SK-N-SH (cell line): ENCODE measurements at regions not wholly inside any gene's neighbourhood (a gene's known extent, or its start where the extent isn't known, plus 50 kb on each side); places are given as distances from the start of the nearest gene placed in this dataset.

Source experiments
- CTCF ChIA-PET: fragments of 300-600, 350-600 bp; formaldehyde crosslinking; extraction: SDS; loops from one replicate; lab custom pipeline; 2021; lab: Yijun Ruan, JAX
- POLR2A ChIA-PET: fragments of 350-600 bp; sonication (Branson Sonifier 250); formaldehyde crosslinking; extraction: SDS; loops from one replicate; lab custom pipeline; 2020; ENCODE audit warnings: antibody characterized with exemption, inconsistent platforms; lab: Yijun Ruan, JAX
- DNase-seq: peaks from one replicate; pipeline ENCODE4 v3.0.0; 2012
- H2AFZ ChIP-seq: fragments of 200-600 bp; sonication (generic); 2 replicates; pipeline ENCODE4 v1.8.1; 2016; ENCODE audit warnings: antibody characterized with exemption, mild to moderate bottlenecking, low read depth
- H3F3A ChIP-seq: fragments of 200-600 bp; sonication (generic); replicated peaks from 2 replicates; pipeline ENCODE3; 2016; ENCODE audit warnings: antibody characterized with exemption, mild to moderate bottlenecking; ENCODE audit not compliant: insufficient read depth
- H3K27ac ChIP-seq, 2 experiments: fragments of 200-500 bp in 1 of 2; fragments of 200-600 bp in 1 of 2; sonication (Bioruptor generic) in 1 of 2; sonication (generic), shearing (Covaris generic) in 1 of 2; 2 replicates each; pipeline versions ENCODE4 v1.5.1 to v1.6.1; 2014 to 2016; ENCODE audit warnings: low read depth in 2 of 2, inconsistent platforms in 1 of 2, low read length in 1 of 2, mild to moderate bottlenecking in 1 of 2, mixed read lengths in 1 of 2
- H3K27me3 ChIP-seq: fragments of 200-600 bp; sonication (generic), shearing (Covaris generic); 2 replicates; pipeline ENCODE4 v1.6.1; 2016; ENCODE audit warnings: mixed run types; ENCODE audit not compliant: insufficient read depth
- H3K36me3 ChIP-seq, 2 experiments: fragments of 200-500 bp in 1 of 2; fragments of 200-600 bp in 1 of 2; sonication (Bioruptor generic) in 1 of 2; sonication (generic) in 1 of 2; replicated peaks in 1 of 2; 2 replicates each; pipeline versions ENCODE3 to v1.5.1; 2014 to 2016; ENCODE audit warnings: low read length in 1 of 2, mild to moderate bottlenecking in 1 of 2; ENCODE audit not compliant: insufficient read depth in 2 of 2, control insufficient read depth in 1 of 2
- H3K4me1 ChIP-seq, 2 experiments: fragments of 200-500 bp in 1 of 2; fragments of 200-600 bp in 1 of 2; sonication (Bioruptor generic) in 1 of 2; sonication (generic), shearing (Covaris generic) in 1 of 2; 2 replicates each; pipeline versions ENCODE4 v1.5.1 to v1.6.1; 2014 to 2016; ENCODE audit warnings: low read depth in 1 of 2, low read length in 1 of 2, mixed run types in 1 of 2; ENCODE audit not compliant: insufficient read depth in 2 of 2, control insufficient read depth in 1 of 2
- H3K4me2 ChIP-seq: fragments of 200-600 bp; sonication (generic), shearing (Covaris generic); 2 replicates; pipeline ENCODE4 v1.6.1; 2017; ENCODE audit warnings: mixed run types
- H3K4me3 ChIP-seq, 2 experiments: fragments of 200-500 bp in 1 of 2; fragments of 200-600 bp in 1 of 2; sonication (Bioruptor generic) in 1 of 2; sonication (generic), shearing (Covaris generic) in 1 of 2; 2 replicates each; pipeline versions ENCODE4 v1.5.1 to v1.8.1; 2014 to 2016; ENCODE audit warnings: low read depth in 2 of 2, inconsistent platforms in 1 of 2, low read length in 1 of 2, mild to moderate bottlenecking in 1 of 2, mixed read lengths in 1 of 2, moderate library complexity in 1 of 2
- H3K79me2 ChIP-seq: fragments of 200-600 bp; sonication (generic); 2 replicates; pipeline ENCODE4 v1.8.1; 2017; ENCODE audit warnings: mild to moderate bottlenecking; ENCODE audit not compliant: insufficient read depth
- H3K9ac ChIP-seq: fragments of 200-600 bp; sonication (generic); 2 replicates; pipeline ENCODE4 v1.6.1; 2017; ENCODE audit warnings: mixed run types
- H3K9me2 ChIP-seq: fragments of 200-600 bp; sonication (generic); 2 replicates; pipeline ENCODE4 v1.6.1; 2017; ENCODE audit warnings: mixed run types
- H3K9me3 ChIP-seq: fragments of 200-600 bp; sonication (generic); 2 replicates; pipeline ENCODE4 v1.6.1; 2017; ENCODE audit warnings: mixed run types, mild to moderate bottlenecking, moderate library complexity
- H4K20me1 ChIP-seq: fragments of 200-600 bp; sonication (generic); 2 replicates; pipeline ENCODE4 v1.6.1; 2017; ENCODE audit warnings: mild to moderate bottlenecking, mixed run types; ENCODE audit not compliant: insufficient read depth
- CHD2 ChIP-seq: fragments of 150-350 bp; IDR thresholded peaks from 2 replicates; pipeline ENCODE4 v1.6.1; 2018; ENCODE audit warnings: low read length; ENCODE audit not compliant: partially characterized antibody
- ELF1 ChIP-seq: IDR thresholded peaks from 2 replicates; pipeline ENCODE4 v1.4.0; 2012
- EP300 ChIP-seq, 2 experiments: IDR thresholded peaks; 2 replicates each; pipeline versions ENCODE4 v1.4.0 to v1.6.1; 2012; ENCODE audit warnings: borderline replicate concordance in 1 of 2, low read depth in 1 of 2, low read length in 1 of 2
- EZH2phosphoT487 ChIP-seq: fragments of 200-600 bp; sonication (generic); IDR thresholded peaks from 2 replicates; pipeline ENCODE4 v1.6.1; 2017; ENCODE audit warnings: low read depth, mixed run types, mild to moderate bottlenecking, antibody characterized with exemption, moderate library complexity, borderline replicate concordance
- FOSL2 ChIP-seq: IDR thresholded peaks from 2 replicates; pipeline ENCODE4 v1.4.0; 2012; ENCODE audit warnings: low read depth, mild to moderate bottlenecking, moderate library complexity, borderline replicate concordance
- FOXJ3 ChIP-seq: sonication (generic); formaldehyde crosslinking; IDR thresholded peaks from 2 replicates; pipeline ENCODE4 v1.5.1; 2020; ENCODE audit warnings: mild to moderate bottlenecking, missing genetic modification reagents
- FOXM1 ChIP-seq: IDR thresholded peaks from 2 replicates; pipeline ENCODE4 v1.4.0; 2012; ENCODE audit warnings: low read depth, mild to moderate bottlenecking
- GABPA ChIP-seq: IDR thresholded peaks from 2 replicates; pipeline ENCODE4 v1.4.0; 2012; ENCODE audit warnings: low read depth, mild to moderate bottlenecking
- MEF2A ChIP-seq: IDR thresholded peaks from 2 replicates; pipeline ENCODE4 v1.4.0; 2012; ENCODE audit warnings: low read depth, borderline replicate concordance
- RAD21 ChIP-seq: IDR thresholded peaks from 2 replicates; pipeline ENCODE4 v1.6.1; 2012; ENCODE audit warnings: mild to moderate bottlenecking, low read length
- RCOR1 ChIP-seq: fragments of 150-350 bp; IDR thresholded peaks from 2 replicates; pipeline ENCODE4 v1.6.1; 2017; ENCODE audit warnings: antibody characterized with exemption, low read length
- RFX5 ChIP-seq: IDR thresholded peaks from 2 replicates; pipeline ENCODE4 v1.6.1; 2012; ENCODE audit warnings: mild to moderate bottlenecking, improper control_type of control experiment, low read length
- SIN3A ChIP-seq: IDR thresholded peaks from 2 replicates; pipeline ENCODE4 v1.6.1; 2012; ENCODE audit warnings: low read depth, mild to moderate bottlenecking, low read length, moderate library complexity, borderline replicate concordance
- TAF1 ChIP-seq: IDR thresholded peaks from 2 replicates; pipeline ENCODE4 v1.6.1; 2012; ENCODE audit warnings: low read depth, mild to moderate bottlenecking, low read length, moderate library complexity, borderline replicate concordance
- TCF12 ChIP-seq: IDR thresholded peaks from 2 replicates; pipeline ENCODE4 v1.4.0; 2012
- TEAD4 ChIP-seq: IDR thresholded peaks from 2 replicates; pipeline ENCODE4 v1.4.0; 2012; ENCODE audit warnings: mild to moderate bottlenecking, borderline replicate concordance; ENCODE audit not compliant: insufficient read depth
- YY1 ChIP-seq: IDR thresholded peaks from 2 replicates; pipeline ENCODE4 v1.4.0; 2012; ENCODE audit warnings: low read depth, mild to moderate bottlenecking
- WGBS: methylation state at CpG from one replicate; pipeline ENCODE4 v1.1.6; 2017; ENCODE audit warnings: low lambda C conversion rate; 5-methylcytosine and 5-hydroxymethylcytosine counted together
- TF ChIP-seq, protein P1 (sequence below): IDR thresholded peaks from 2 replicates; pipeline ENCODE4 v1.4.0; 2012; ENCODE audit warnings: low read depth, borderline replicate concordance

DNA sequence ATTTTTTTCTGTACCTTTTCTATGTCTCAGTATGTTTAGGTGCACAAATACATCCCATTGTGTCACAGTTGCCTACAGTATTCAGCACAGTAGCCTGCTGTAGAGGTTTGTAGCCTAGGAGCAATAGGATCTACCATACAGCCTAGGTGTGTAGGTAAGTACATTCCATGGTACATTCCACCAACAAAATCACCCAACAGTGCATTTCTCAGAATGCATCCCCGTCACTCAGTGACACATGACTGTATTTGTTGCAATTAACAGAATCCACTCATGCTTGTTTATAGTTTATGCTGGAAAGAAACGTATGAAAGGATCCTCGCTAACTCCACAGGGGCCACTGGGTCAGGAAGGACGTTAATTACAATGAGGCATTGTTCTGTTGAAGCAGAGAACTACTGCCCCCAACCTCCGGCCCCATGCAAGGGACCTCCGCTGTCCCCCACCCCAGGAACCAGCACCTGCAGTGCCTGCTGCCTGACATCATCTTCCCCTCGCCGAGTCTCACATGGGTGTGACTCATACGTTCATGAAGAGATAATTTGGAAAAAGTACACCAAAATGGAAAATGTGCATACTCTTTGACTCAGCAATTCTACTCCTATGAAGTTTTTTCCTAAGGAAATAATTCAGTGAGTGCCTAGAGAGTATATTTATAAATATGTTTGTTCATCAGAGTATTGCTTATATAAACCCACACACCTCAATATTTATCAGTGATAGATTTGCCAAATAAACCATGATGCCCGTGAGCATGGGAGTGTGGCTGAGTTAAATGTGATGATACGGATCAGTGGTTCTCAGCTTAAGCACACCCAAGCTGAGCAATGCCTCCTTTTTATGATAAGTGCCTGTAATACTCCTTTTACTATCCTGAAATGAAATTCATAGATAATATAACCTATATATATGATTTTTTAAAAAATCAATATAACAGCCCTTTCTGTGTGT, 156.4 kb upstream of the ECI2 start:
- TF ChIP-seq FOSL2 (peak; percentile 9; the same call in 1 of the 2 replicates), CHD2 (no peak), MEF2A (no peak), RCOR1 (no peak), YY1 (no peak), SIN3A (no peak)
- TF ChIP-seq, all 33 proteins: peak for 1
- POLR2A ChIA-PET = no interaction called here
- 21% methylated on average over 11 of the region's 11 CpGs for WGBS

DNA sequence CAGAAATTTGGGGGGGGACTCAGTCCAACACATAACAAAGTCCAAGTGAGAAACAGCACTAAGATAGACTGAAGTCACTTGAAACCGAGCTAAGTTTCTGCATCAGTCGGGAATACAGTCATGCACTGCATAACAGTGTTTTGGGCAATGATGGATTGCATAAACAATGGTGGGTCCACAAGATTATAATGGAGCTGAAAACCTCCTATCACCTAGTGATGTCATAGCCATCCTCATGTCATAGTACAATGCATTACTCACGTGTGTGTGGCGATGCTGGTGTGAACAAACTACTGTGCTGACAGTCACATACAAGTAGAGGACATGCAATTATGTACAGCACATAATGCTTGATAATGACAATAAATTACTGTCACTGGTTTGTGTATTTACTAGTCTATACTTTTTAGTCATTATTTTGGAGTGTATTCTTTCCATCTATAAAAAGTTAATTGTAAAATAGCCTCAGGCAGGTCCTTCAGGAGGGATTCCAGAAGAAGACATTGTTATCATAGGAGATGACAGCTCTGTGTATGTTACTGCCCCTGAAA, 154.5 kb upstream of the ECI2 start:
- DNase-seq = no peak
- POLR2A ChIA-PET = no interaction called here

More for the DNA sequence above, 156.4 kb upstream of the ECI2 start:
- no peaks in the 10 kb centered on the region for H3K9me2 ChIP-seq
- no peak overlapping the region for H3K27ac ChIP-seq
- H3K27me3 ChIP-seq = no peaks in the 10 kb centered on the region; the same call in 1 of the 2 replicates
- peaks cover 0 to 5% of the 10 kb centered on the region in 2 experiments; a peak in 1 of 4 replicates for H3K4me1 ChIP-seq
- H3F3A ChIP-seq = no peaks in the 10 kb centered on the region
- H2AFZ ChIP-seq = no peak overlapping the region
- no peak overlapping the region for H3K9ac ChIP-seq
- no peak overlapping the region for H3K4me2 ChIP-seq
- DNase-seq = no peak
- no peaks in the 10 kb centered on the region for H4K20me1 ChIP-seq
- no peaks in the 10 kb centered on the region for H3K79me2 ChIP-seq
- H3K4me3 ChIP-seq = no peak overlapping the region
- no peaks in the 10 kb centered on the region for H3K36me3 ChIP-seq
- CTCF ChIA-PET = no interaction called here
- H3K9me3 ChIP-seq = no peaks in the 10 kb centered on the region

More for the DNA sequence above, 154.5 kb upstream of the ECI2 start:
- Histone ChIP-seq H3K4me2 (no peak overlapping the region), H3K9me2 (no peaks in the 10 kb centered on the region), H3K79me2 (no peaks in the 10 kb centered on the region), H3K9ac (no peak overlapping the region), H4K20me1 (no peaks in the 10 kb centered on the region), H3K36me3 (no peaks in the 10 kb centered on the region), H3K27ac (no peak overlapping the region), H3K27me3 (peaks cover under 1% of the 10 kb centered on the region; the same call in 1 of the 2 replicates), H3K4me1 (peaks cover 0 to 5% of the 10 kb centered on the region in 2 experiments; a peak in 1 of 4 replicates), H3F3A (no peaks in the 10 kb centered on the region), H2AFZ (no peak overlapping the region), H3K4me3 (no peak overlapping the region), H3K9me3 (no peaks in the 10 kb centered on the region)
- CTCF ChIA-PET = no interaction called here
- 52% methylated on average over 4 of the region's 4 CpGs for WGBS
- no peak for TF ChIP-seq FOXJ3 (CRISPR knock-in tag)
- no peak for TF ChIP-seq FOXM1
- no peak for TF ChIP-seq FOSL2
- TF ChIP-seq TEAD4 = no peak
- TF ChIP-seq RAD21 = no peak
- TF ChIP-seq, protein P1, sequence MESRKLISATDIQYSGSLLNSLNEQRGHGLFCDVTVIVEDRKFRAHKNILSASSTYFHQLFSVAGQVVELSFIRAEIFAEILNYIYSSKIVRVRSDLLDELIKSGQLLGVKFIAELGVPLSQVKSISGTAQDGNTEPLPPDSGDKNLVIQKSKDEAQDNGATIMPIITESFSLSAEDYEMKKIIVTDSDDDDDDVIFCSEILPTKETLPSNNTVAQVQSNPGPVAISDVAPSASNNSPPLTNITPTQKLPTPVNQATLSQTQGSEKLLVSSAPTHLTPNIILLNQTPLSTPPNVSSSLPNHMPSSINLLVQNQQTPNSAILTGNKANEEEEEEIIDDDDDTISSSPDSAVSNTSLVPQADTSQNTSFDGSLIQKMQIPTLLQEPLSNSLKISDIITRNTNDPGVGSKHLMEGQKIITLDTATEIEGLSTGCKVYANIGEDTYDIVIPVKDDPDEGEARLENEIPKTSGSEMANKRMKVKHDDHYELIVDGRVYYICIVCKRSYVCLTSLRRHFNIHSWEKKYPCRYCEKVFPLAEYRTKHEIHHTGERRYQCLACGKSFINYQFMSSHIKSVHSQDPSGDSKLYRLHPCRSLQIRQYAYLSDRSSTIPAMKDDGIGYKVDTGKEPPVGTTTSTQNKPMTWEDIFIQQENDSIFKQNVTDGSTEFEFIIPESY = no peak
- no peak for TF ChIP-seq RCOR1
- TF ChIP-seq EZH2phosphoT487 = no peak
- TF ChIP-seq TCF12 = no peak
- no peak for TF ChIP-seq RFX5
- TF ChIP-seq ELF1 = no peak
- TF ChIP-seq EP300 (IDR thresholded peaks at IDR 0.05; ENCODE audit: borderline replicate concordance in 1 of 2, low read depth in 1 of 2, low read length in 1 of 2) = no peak
- TF ChIP-seq TAF1 = no peak
- TF ChIP-seq GABPA = no peak
